ENCODE measurements at regions not wholly inside any gene's neighbourhood (a gene's known extent, or its start where the extent isn't known, plus 50 kb on each side); places are given as distances from the start of the nearest gene placed in this dataset.
A peak's percentile ranks its signal among the peaks of the same experiment; 100 is the strongest.

DNA sequence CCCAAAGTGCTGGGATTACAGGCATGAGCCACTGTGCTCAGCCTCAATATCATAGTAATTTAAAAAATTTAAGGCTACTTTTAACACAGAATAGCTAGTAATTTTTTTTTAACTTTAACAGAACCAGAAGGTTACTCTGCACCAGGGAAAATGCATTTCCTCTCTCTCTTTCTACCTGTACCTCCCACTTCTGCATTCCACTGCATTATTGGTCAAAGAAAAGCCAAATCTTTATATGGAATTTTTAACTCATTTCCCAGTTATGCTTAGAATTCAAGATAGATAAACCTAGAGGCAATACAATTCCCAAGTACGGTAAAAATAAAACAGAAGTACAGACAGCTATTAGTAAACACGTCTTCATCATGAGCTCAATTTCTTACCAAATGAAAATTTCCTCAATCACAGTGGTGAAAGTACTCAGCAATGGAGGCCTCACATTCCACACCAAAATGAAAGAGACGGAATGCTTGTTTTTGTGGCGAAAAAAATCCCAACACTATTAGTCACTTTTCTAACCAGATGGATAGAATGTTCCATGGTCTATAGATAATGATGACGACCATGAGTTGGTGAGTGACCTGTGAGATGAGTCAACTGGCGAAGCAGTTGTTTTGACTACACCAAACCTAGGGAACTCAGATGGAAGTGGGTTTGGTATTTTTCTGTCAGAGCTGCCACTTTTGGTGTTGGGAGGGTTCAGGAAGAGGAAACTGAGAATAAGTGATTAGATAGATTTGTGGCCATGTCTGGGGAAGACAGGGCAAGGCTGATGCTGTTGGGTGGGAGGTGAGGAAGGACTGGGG lies 104.7 kb upstream of the SGK1 start (continued):
- TF ChIP-seq, protein P1, sequence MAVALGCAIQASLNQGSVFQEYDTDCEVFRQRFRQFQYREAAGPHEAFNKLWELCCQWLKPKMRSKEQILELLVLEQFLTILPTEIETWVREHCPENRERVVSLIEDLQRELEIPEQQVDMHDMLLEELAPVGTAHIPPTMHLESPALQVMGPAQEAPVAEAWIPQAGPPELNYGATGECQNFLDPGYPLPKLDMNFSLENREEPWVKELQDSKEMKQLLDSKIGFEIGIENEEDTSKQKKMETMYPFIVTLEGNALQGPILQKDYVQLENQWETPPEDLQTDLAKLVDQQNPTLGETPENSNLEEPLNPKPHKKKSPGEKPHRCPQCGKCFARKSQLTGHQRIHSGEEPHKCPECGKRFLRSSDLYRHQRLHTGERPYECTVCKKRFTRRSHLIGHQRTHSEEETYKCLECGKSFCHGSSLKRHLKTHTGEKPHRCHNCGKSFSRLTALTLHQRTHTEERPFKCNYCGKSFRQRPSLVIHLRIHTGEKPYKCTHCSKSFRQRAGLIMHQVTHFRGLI (CRISPR knock-in tag; IDR thresholded peaks at IDR 0.05): no peak
- TF ChIP-seq, protein P2, sequence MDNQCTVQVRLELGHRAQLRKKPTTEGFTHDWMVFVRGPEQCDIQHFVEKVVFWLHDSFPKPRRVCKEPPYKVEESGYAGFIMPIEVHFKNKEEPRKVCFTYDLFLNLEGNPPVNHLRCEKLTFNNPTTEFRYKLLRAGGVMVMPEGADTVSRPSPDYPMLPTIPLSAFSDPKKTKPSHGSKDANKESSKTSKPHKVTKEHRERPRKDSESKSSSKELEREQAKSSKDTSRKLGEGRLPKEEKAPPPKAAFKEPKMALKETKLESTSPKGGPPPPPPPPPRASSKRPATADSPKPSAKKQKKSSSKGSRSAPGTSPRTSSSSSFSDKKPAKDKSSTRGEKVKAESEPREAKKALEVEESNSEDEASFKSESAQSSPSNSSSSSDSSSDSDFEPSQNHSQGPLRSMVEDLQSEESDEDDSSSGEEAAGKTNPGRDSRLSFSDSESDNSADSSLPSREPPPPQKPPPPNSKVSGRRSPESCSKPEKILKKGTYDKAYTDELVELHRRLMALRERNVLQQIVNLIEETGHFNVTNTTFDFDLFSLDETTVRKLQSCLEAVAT (IDR thresholded peaks at IDR 0.05): 0 out of 4 replicates have a peak, but pooled peaks of 1 of the 2 experiments have one; percentile 13
- no peak for TF ChIP-seq ETV5 (CRISPR knock-in tag; IDR thresholded peaks at IDR 0.05; ENCODE audit: low read depth)
- TF ChIP-seq, protein P3, sequence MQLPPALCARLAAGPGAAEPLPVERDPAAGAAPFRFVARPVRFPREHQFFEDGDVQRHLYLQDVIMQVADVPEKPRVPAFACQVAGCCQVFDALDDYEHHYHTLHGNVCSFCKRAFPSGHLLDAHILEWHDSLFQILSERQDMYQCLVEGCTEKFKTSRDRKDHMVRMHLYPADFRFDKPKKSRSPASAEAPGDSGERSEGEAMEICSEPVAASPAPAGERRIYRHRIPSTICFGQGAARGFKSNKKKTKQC (CRISPR knock-in tag; IDR thresholded peaks at IDR 0.05): no peak
- no peak for TF ChIP-seq ZBTB17 (CRISPR knock-in tag; IDR thresholded peaks at IDR 0.05)
- no peak for TF ChIP-seq MTF1 (CRISPR knock-in tag; IDR thresholded peaks at IDR 0.05; ENCODE audit: borderline replicate concordance)
- TF ChIP-seq, protein P4, sequence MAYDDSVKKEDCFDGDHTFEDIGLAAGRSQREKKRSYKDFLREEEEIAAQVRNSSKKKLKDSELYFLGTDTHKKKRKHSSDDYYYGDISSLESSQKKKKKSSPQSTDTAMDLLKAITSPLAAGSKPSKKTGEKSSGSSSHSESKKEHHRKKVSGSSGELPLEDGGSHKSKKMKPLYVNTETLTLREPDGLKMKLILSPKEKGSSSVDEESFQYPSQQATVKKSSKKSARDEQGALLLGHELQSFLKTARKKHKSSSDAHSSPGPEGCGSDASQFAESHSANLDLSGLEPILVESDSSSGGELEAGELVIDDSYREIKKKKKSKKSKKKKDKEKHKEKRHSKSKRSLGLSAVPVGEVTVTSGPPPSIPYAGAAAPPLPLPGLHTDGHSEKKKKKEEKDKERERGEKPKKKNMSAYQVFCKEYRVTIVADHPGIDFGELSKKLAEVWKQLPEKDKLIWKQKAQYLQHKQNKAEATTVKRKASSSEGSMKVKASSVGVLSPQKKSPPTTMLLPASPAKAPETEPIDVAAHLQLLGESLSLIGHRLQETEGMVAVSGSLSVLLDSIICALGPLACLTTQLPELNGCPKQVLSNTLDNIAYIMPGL (CRISPR knock-in tag; IDR thresholded peaks at IDR 0.05): no peak
- no peak for TF ChIP-seq SRSF1 (IDR thresholded peaks at IDR 0.05; ENCODE audit: low read depth, low read length)
- TF ChIP-seq, protein P5, sequence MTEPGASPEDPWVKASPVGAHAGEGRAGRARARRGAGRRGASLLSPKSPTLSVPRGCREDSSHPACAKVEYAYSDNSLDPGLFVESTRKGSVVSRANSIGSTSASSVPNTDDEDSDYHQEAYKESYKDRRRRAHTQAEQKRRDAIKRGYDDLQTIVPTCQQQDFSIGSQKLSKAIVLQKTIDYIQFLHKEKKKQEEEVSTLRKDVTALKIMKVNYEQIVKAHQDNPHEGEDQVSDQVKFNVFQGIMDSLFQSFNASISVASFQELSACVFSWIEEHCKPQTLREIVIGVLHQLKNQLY (CRISPR knock-in tag; conservative IDR thresholded peaks at IDR 0.05): no peak
- TF ChIP-seq, protein P6, sequence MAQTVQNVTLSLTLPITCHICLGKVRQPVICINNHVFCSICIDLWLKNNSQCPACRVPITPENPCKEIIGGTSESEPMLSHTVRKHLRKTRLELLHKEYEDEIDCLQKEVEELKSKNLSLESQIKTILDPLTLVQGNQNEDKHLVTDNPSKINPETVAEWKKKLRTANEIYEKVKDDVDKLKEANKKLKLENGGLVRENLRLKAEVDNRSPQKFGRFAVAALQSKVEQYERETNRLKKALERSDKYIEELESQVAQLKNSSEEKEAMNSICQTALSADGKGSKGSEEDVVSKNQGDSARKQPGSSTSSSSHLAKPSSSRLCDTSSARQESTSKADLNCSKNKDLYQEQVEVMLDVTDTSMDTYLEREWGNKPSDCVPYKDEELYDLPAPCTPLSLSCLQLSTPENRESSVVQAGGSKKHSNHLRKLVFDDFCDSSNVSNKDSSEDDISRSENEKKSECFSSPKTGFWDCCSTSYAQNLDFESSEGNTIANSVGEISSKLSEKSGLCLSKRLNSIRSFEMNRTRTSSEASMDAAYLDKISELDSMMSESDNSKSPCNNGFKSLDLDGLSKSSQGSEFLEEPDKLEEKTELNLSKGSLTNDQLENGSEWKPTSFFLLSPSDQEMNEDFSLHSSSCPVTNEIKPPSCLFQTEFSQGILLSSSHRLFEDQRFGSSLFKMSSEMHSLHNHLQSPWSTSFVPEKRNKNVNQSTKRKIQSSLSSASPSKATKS (CRISPR knock-in tag; IDR thresholded peaks at IDR 0.05): no peak
- TF ChIP-seq NFE2 (IDR thresholded peaks at IDR 0.05; ENCODE audit: low read depth): no peak
- TF ChIP-seq HNRNPH1 (optimal IDR thresholded peaks at IDR 0.05; ENCODE audit: low read depth, low read length): no peak
- TF ChIP-seq SP2 (IDR thresholded peaks at IDR 0.05; ENCODE audit: extremely low read depth, low read depth, low read length, poor library complexity, severe bottlenecking): no peak
- TF ChIP-seq FOSL1 (tag; conservative IDR thresholded peaks at IDR 0.05): peak; percentile 97
